ENCODE measurements at regions not wholly inside any gene's neighbourhood (a gene's known extent, or its start where the extent isn't known, plus 50 kb on each side); places are given as distances from the start of the nearest gene placed in this dataset.

GRCh38 chr6:103079867-103080266, 1686.4 kb downstream of the GRIK2 start:
- ATAC-seq (no peak), DNase-seq (ENCODE audit: low spot score) (no peak)
- Mint-ChIP-seq H3K36me3 (no peaks in the 10 kb centered on the region), H3K27me3 (ENCODE audit: low read depth) (no peaks in the 10 kb centered on the region), H3K27ac (no peak overlapping the region), H3K4me3 (no peak overlapping the region), H3K4me1 (peaks cover 5% of the 10 kb centered on the region), H3K9me3 (no peaks in the 10 kb centered on the region)
- ChIA-PET POLR2A (no interaction called here), CTCF (no interaction called here)
- TF ChIP-seq RELA (CRISPR knock-in tag; IDR thresholded peaks at IDR 0.05; ENCODE audit: borderline replicate concordance) (no peak), EMX1 (CRISPR knock-in tag; IDR thresholded peaks at IDR 0.05) (no peak), RORB (CRISPR knock-in tag; IDR thresholded peaks at IDR 0.05) (no peak), USF2 (CRISPR knock-in tag; IDR thresholded peaks at IDR 0.05) (no peak), TEAD1 (CRISPR knock-in tag; IDR thresholded peaks at IDR 0.05) (no peak), SMAD3 (CRISPR knock-in tag; IDR thresholded peaks at IDR 0.05; ENCODE audit: borderline replicate concordance) (no peak), ESRRA (CRISPR knock-in tag; IDR thresholded peaks at IDR 0.05; ENCODE audit: borderline replicate concordance) (no peak), ATF2 (CRISPR knock-in tag; IDR thresholded peaks at IDR 0.05; ENCODE audit: borderline replicate concordance, low read depth) (no peak), JUN (CRISPR knock-in tag; IDR thresholded peaks at IDR 0.05) (no peak), CREB1 (CRISPR knock-in tag; IDR thresholded peaks at IDR 0.05) (no peak), TEAD4 (CRISPR knock-in tag; IDR thresholded peaks at IDR 0.05) (no peak), ARID4B (CRISPR knock-in tag; IDR thresholded peaks at IDR 0.05; ENCODE audit: borderline replicate concordance) (no peak), ZNF396 (CRISPR knock-in tag; IDR thresholded peaks at IDR 0.05; ENCODE audit: borderline replicate concordance) (no peak), GRHL2 (CRISPR knock-in tag; IDR thresholded peaks at IDR 0.05; ENCODE audit: insufficient replicate concordance, severe bottlenecking) (no peak), ZNF425 (CRISPR knock-in tag; conservative IDR thresholded peaks at IDR 0.05) (no peak)

- Mint-ChIP-seq H3K9me3 (peaks cover 28% of the 10 kb centered on the region), H3K4me3 (no peak overlapping the region), H3K36me3 (peaks cover 11% of the 10 kb centered on the region), H3K4me1 (no peaks in the 10 kb centered on the region), H3K27me3 (ENCODE audit: low read depth) (no peaks in the 10 kb centered on the region), H3K27ac (no peak overlapping the region)
- CTCF ChIA-PET, result no interaction called here
- DNase-seq (ENCODE audit: low spot score), result no peak
- TF ChIP-seq SMAD3 (CRISPR knock-in tag; IDR thresholded peaks at IDR 0.05; ENCODE audit: borderline replicate concordance) (no peak), ERG (CRISPR knock-in tag; IDR thresholded peaks at IDR 0.05) (no peak), GRHL2 (CRISPR knock-in tag; IDR thresholded peaks at IDR 0.05; ENCODE audit: insufficient replicate concordance, severe bottlenecking) (no peak), ZNF317 (CRISPR knock-in tag; IDR thresholded peaks at IDR 0.05; ENCODE audit: borderline replicate concordance, low read depth) (no peak), PRRX2 (CRISPR knock-in tag; IDR thresholded peaks at IDR 0.05) (no peak), ATF1 (CRISPR knock-in tag; IDR thresholded peaks at IDR 0.05) (no peak), ZMAT4 (CRISPR knock-in tag; IDR thresholded peaks at IDR 0.05) (no peak), SOX15 (CRISPR knock-in tag; IDR thresholded peaks at IDR 0.05) (no peak)
- ATAC-seq, result no peak
- POLR2A ChIA-PET, result interaction anchor here (0.6 kb wide), 1 partner anchor 356 kb away, joined by 4 read pairs; no protein-coding TSS in a partner anchor
Measured at GRCh38 chr6:103062136-103062535, 1668.6 kb downstream of the GRIK2 start.

All from WTC11 (cell line).